Stimulated activated CD4-positive, alpha-beta T cell treated with anti-CD3 and anti-CD28 coated beads, Interleukin-2, amount 100 ng/mL, for 48 hours (primary cell): ENCODE measurements at regions not wholly inside any gene's neighbourhood (a gene's known extent, or its start where the extent isn't known, plus 50 kb on each side); places are given as distances from the start of the nearest gene placed in this dataset.
"Not testable (repeated sequence)": the region's sequence is repeated elsewhere in the genome, so short reads cannot be mapped to it uniquely, and the experiment has no call there.

Source experiments
- DNase-seq, 2 donors: peaks; one replicate each; pipeline ENCODE4 v3.0.0-alpha.2; 2020

- DNase-seq, result no peak
These were observed 162.3 kb downstream of the CPEB2 start for GRCh38 chr4:15164571-15164970.

GRCh38 chr4:15167743-15168142 is 165.5 kb downstream of the CPEB2 start:
- no peak for DNase-seq

- no peak for DNase-seq
These were observed 166.5 kb downstream of the CPEB2 start for GRCh38 chr4:15168759-15169158.

GRCh38 chr4:15171725-15172124 is 169.4 kb downstream of the CPEB2 start:
- no peak for DNase-seq

GRCh38 chr4:15173251-15173650 is 171.0 kb downstream of the CPEB2 start:
- DNase-seq, result no peak

- not testable (repeated sequence) for DNase-seq
These were observed 171.9 kb downstream of the CPEB2 start for GRCh38 chr4:15174168-15174567.

GRCh38 chr4:15179842-15180241 is 177.6 kb downstream of the CPEB2 start:
- DNase-seq, result not testable (repeated sequence)

GRCh38 chr4:15182600-15183220 is 180.4 kb downstream of the CPEB2 start:
- no peak for DNase-seq

- no peak for DNase-seq
These were observed 183.9 kb downstream of the CPEB2 start for GRCh38 chr4:15186149-15186548.

GRCh38 chr4:15186806-15187205 is 184.5 kb downstream of the CPEB2 start:
- DNase-seq, result no peak

- no peak for DNase-seq
These were observed 186.6 kb downstream of the CPEB2 start for GRCh38 chr4:15188605-15189539.

- DNase-seq, result no peak
These were observed 192.2 kb downstream of the CPEB2 start for GRCh38 chr4:15194520-15194919.

- DNase-seq, result no peak
These were observed 194.7 kb downstream of the CPEB2 start for GRCh38 chr4:15197005-15197404.

GRCh38 chr4:15198070-15198727 is 195.9 kb downstream of the CPEB2 start:
- DNase-seq, result no peak

- no peak for DNase-seq
These were observed 199.5 kb downstream of the CPEB2 start for GRCh38 chr4:15201782-15202181.

- DNase-seq, result no peak
These were observed 200.2 kb downstream of the CPEB2 start for GRCh38 chr4:15202481-15202880.

- not testable (repeated sequence) for DNase-seq
These were observed 204.2 kb downstream of the CPEB2 start for GRCh38 chr4:15206526-15206925.

GRCh38 chr4:15213302-15213970 is 211.2 kb downstream of the CPEB2 start:
- no peak for DNase-seq

GRCh38 chr4:15215109-15215508 is 212.7 kb upstream of the C1QTNF7 start:
- no peak for DNase-seq

- DNase-seq, result no peak
These were observed 201.6 kb upstream of the C1QTNF7 start for GRCh38 chr4:15226203-15226602.

GRCh38 chr4:15231265-15232091 is 196.4 kb upstream of the C1QTNF7 start:
- DNase-seq, result peak; percentile 74
